GM21381 (cell line): ENCODE measurements at regions not wholly inside any gene's neighbourhood (a gene's known extent, or its start where the extent isn't known, plus 50 kb on each side); places are given as distances from the start of the nearest gene placed in this dataset.
"Not testable (repeated sequence)": the region's sequence is repeated elsewhere in the genome, so short reads cannot be mapped to it uniquely, and the experiment has no call there.

ENCODE experiments used
- ATAC-seq: cut with Tn5 transposase; IDR thresholded peaks from one replicate; pipeline ENCODE4 v1.9.1; 2021; ENCODE audit warnings: mild to moderate bottlenecking, moderate library complexity; ENCODE audit not compliant: unreplicated experiment

DNA sequence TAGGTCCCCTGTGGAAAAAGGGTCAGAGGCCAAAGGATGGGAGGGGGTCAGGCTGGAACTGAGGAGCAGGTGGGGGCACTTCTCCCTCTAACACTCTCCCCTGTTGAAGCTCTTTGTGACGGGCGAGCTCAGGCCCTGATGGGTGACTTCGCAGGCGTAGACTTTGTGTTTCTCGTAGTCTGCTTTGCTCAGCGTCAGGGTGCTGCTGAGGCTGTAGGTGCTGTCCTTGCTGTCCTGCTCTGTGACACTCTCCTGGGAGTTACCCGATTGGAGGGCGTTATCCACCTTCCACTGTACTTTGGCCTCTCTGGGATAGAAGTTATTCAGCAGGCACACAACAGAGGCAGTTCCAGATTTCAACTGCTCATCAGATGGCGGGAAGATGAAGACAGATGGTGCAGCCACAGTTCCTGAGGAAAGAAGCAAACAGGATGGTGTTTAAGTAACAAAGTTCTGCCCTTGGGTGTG is 165.8 kb downstream of the RPIA start:
- ATAC-seq = no peak

DNA sequence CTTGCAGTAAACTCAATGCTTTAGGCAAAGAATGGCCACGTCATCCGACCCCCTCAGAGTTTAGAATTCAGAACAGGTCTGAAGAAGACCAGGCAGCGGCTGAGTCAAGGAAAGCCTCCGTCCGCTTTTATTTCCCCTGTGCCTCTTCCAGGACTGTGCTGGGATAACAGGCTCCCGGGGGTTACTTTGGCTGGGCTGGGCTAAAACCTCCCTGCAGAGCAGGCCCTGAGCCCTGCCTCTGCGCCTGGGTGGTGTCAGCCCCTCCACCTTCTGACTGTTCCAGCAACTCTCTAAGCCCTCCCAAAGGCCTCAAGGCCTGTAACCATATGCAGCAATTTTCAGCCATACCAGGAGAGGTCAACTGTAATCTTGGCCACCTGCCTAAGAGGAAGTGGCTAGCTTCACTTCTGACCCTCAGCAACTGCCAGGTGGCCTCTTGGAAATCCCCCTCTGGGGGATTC is 166.5 kb downstream of the RPIA start:
- ATAC-seq = no peak

DNA sequence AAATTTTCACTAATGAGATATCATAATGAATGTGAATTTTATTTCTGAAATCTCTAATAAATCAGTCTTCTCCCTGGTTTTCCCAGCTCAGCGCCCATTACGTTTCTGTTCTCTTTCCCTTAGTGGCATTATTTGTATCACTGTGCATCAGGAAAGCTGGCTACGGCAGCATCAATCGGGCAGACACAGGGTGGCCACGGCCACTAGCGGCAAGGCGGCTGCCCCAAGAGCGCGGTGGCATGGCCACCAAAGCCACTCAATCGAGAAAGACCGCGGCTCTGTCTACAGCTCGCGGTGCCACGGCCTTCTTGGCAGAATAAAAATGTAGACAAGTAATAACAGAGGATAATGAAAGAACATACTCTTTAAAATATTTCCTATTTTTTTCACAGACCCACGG is 168.0 kb downstream of the RPIA start:
- ATAC-seq = no peak

GRCh38 chr2:88860421-88861075 is 169.1 kb downstream of the RPIA start:
- no peak for ATAC-seq

DNA sequence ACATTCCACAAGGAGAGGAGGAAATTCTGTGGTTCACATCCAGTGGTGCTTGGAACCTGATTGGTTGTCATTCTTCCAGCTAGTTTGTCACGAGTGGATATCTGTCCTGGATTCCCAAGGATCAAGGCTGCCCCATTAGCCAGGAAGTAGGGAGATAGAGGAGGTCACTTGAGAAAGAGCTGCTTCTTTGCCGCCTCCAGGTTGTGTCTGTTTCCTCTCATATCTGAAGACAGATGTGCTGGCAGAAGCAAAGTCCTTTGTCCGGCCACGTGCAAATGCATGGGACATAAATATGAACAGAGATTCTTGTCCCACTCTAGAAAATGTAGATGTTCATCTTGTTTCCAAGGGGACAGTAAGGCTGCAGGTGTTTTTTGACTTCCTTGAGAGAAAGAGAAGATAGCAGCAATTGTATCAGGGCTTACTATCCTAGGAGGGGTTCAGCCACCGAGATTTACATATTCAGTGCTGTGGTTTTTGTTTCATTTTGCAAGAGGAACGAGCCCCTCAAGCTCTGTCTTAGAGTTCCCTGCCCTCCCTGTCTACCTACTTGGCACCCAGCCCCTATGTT is 174.4 kb downstream of the RPIA start:
- no peak for ATAC-seq

DNA sequence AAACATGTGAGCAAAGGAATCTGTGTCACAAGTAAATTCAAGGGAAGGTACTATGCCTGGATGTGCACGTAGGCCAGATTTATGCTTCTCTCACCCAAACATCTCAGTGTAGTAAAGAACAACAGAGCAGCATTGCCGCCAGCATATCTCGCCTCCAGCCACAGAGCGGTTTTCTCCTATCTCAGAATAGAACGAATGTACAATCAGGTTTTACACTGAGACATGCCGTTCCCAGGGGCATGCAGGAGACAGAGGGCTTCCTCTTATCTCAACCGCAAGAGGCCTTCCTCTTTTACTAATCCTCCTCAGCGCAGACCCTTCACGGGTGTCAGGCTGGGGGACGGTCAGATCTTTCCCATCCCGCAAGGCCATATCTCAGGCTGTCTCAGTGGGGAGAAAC is 175.3 kb downstream of the RPIA start:
- no peak for ATAC-seq

GRCh38 chr2:88868861-88869260 is 177.4 kb downstream of the RPIA start:
- ATAC-seq = no peak

- ATAC-seq = no peak
Measured at GRCh38 chr2:88870267-88870839, 178.9 kb downstream of the RPIA start.

DNA sequence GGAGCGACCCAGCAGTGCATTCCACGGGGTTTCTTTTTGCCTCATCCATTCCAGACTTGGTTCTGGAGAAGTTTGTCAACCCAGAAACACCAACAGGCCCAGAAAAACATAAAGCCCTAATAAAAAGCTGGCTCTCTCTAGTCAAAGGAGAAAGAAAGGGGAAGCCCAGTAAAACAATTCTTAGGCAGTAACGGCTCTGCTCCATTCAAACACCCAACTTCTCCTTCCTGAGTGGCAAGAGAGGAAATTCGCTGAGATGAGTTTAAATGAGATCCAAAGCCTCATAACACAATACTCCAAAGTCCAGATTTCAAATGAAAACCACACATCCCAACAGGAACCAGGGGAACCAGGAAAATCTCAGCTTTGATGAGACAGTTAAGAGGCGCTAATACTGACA is 179.9 kb downstream of the RPIA start:
- no peak for ATAC-seq

DNA sequence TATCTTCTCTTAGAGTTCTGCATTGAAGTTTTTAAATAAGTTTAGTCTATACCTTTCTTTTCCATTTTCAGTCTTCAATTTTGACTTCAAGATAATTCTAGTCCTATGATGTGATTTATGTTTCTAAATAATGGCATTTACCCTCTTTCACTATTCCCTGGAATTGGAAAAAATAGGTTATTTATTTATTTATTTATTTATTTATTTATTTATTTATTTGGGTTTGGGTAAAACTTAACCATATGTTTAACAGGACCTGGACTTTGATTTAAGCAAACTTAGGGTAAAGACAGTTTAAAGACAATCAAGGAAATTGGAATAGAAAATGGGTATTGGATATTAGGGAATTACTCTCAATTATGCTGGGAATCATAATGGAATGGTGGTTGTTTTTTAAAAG is 182.1 kb downstream of the RPIA start:
- no peak for ATAC-seq

DNA sequence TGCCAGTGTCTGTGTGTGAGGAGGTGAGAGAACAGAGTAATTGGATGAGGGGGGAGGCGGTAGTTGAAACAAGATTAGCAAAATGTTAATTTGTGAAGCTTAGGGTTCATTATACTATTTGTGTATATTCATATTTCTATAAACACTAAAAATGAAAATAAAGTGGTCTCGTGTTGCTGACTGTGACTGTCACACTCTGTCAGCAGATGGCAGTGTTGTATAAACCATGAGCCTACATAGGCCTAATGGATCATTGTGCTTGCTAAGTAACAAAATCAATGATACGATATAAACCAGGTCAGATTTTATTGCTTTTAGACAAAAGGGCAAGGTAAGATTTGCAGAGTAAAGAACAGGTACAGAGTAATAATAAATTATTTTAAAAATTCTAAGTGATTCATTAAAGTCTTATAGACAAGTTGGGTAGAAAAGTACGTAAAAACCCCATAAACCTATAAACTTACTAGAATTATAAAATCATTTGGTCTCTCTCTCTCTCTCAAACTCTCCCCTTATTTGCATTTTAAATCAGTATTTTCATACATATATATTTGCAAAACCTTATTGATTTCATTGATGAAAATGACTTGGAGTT is 182.7 kb downstream of the RPIA start:
- ATAC-seq = no peak

DNA sequence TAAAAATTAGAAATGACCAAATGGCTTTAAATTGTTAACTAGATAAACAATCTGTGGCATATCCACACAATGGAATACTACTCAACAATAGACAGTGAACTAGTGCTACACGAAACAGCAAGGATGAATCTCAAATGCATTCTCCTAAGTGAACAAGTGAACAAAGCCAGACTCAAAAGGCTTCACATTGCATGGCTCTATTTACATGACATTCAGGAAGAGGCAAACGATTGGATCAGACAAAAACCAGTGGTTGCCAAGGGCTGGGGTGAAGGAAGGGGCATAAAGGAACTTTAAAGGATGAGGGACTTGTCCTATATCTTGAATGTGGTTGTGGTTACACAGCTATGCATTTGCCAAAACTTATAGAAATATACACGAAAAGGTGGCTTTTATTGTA is 184.3 kb downstream of the RPIA start:
- no peak for ATAC-seq

GRCh38 chr2:88880441-88880953 is 189.0 kb downstream of the RPIA start:
- no peak for ATAC-seq

DNA sequence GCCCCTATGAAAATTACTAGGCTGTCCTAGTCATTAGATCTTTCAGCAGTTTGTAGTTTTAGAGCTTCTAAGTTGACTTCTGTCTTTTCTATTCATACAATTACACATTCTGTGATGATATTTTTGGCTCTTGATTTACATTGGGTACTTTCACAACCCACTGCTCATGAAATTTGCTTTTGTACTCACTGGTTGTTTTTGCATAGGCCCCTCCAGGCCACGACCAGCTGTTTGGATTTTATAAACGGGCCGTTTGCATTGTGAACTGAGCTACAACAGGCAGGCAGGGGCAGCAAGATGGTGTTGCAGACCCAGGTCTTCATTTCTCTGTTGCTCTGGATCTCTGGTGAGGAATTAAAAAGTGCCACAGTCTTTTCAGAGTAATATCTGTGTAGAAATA is 193.8 kb downstream of the RPIA start:
- ATAC-seq = no peak

GRCh38 chr2:88885679-88886416 is 194.4 kb downstream of the RPIA start:
- ATAC-seq = no peak

GRCh38 chr2:88887466-88887865 is 196.0 kb downstream of the RPIA start:
- not testable (repeated sequence) for ATAC-seq

DNA sequence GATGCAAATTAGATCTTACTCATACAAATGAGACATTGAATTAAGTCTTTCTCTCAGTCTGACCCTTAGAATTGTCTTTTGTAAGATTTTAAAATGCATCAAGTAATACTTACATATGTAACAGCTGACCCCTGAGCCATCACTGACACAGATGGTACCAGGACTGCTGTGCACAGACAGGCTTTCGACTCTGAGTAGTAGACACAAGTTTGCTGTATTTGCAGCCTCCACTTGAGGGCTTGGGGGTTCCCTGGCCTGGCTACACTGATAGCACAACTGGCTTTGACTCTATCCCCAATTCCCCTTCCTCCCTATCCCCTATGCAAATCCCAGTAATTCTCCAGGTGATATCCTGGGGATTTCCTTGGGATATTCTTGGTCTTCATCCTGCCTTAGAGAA is 200.7 kb downstream of the RPIA start:
- ATAC-seq = no peak

DNA sequence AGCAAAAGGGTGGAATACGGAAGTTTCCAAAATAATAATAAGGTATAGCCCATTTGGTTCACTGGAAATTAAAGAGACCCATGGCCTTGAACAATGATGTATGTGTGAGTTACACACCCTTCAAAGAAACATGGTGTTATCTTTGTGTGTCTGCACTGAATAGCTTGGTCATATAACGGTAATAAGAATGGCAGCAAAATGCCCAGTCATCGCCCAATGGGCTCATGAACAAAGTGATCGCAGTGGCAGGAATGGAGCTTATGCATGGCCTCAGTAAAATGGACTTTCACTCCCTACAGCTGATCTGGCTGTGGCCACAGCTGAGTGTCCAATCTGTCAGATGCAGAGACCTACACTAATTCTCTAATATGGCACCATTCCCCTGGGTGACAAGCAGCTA is 201.3 kb downstream of the RPIA start:
- no peak for ATAC-seq

DNA sequence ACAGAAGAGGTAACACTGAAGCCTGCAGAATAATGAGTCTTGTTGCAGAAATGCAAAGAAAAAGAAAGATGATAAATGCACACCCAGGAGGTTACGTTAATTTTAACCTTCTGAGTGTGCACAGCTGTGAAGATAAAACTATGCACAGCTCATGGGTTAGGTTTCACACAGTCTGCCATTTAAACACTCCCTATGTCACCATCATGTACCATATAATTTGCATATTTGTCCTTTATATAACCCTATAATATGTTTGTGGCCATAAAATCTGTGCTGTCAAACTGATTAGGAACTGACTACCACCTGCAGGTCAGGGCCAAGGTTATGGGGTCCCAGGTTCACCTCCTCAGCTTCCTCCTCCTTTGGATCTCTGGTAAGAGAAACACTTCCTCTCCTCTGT is 205.5 kb downstream of the RPIA start:
- ATAC-seq = no peak

DNA sequence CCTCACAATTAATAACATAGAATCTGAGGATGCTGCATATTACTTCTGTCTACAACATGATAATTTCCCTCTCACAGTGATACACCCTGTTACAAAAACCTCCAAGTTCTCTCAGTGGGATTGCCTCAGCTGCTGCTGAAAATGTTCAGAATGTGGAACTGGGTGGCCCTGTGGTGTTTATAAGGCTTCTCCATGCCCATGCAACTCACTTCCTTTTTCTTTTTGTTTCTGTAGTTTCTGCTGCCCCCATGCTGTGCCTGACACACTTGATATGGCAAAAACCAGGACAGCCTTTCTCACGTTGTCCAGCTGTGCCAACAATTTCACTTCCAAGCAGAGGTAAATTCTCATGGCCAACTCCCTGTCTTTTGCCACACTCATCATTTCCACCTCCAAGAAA is 206.2 kb downstream of the RPIA start:
- ATAC-seq = no peak

GRCh38 chr2:88903749-88904353 is 212.4 kb downstream of the RPIA start:
- no peak for ATAC-seq
